GM21619 (cell line): ENCODE measurements at regions not wholly inside any gene's neighbourhood (a gene's known extent, or its start where the extent isn't known, plus 50 kb on each side); places are given as distances from the start of the nearest gene placed in this dataset.

Source experiments
- ATAC-seq: cut with Tn5 transposase; IDR thresholded peaks from one replicate; pipeline ENCODE4 v1.9.1; 2021; ENCODE audit not compliant: unreplicated experiment

DNA sequence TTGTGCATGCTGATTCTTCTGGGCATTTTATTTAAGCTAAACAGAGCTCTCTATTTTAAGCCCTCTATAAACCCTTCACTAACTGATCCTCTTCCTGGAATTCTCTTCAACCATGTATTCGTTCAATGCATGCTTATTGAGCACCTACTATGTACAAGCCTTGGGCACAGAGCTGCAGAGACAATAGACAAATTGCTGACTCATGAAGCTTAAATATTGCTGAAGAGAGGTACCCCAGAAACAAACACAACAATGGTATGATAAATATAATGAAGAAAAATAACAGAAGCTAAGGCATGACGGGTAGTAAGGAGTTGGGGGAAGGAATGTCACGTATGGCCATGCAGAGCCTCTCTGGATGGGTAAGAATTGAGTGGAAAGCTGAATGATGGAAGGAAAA is 222.2 kb downstream of the PPARGC1A start:
- no peak for ATAC-seq

DNA sequence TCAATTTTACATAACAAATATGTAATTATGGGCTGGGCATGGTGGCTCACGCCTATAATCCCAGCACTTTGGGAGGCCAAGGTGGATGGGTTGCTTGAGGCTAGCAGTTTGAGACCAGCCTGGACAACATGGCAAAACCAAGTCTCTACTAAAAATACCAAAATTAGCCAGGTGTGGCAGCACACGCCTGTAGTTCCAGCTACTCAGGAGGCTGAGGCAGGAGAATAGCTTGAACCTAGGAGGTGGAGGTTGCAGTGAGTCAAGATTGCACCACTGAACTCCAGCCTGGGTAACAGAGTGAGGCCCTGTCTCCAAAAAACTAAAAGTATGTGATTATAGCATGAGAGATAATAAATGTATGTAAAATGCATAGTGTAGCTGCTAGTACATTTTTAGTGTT is 229.0 kb downstream of the PPARGC1A start:
- ATAC-seq: no peak

DNA sequence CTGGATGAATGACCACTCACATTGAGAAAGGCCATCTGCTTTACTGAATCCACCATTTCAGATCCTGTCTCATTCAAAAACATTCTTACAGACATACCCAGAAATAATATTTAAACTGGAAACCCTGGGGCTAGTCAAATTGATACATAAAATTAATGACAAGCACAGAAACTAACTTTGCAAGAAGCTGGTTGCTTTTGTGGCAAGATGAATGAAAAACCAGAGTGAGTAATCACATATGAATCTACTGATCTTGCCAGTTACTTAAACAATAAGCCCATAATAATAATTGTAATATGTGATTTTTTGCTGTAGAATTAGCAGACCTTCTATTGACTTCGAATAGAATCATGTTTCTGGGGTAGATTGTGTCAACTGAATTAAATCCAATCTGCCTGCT is 235.1 kb downstream of the PPARGC1A start:
- ATAC-seq: no peak

DNA sequence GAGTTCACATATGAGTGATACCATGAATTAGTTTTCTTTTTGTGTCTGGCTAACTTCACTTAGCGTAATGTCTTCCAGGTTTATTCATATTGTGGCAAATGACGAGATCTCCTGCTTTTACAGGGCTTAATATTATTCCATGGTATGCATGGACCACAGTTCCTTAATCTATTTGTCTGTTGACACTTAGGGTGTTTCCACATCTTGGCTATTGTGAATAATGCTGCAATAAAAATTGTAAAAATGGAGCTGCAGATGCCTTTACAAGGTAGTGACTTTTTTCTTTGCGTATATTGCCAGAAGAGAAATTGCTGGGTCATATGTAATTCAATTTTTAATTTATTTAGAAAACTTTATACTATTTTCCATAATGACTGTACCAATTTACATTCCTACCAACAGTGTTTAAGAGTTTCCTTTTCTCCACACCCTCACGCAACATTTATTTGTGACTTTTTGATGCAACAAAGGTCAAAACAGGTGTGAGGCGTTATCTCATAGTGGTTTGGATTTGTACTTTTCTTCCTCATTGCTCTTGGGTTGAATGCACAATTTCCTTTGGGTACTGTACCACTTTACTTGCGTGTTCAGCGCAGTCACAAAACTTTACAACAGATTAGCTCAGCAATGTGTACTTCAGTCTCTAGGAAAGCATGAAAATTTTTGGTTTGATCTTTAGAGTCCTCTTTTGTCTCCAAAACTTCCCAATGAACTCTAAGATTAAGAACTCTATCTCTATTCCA is 240.8 kb downstream of the PPARGC1A start:
- no peak for ATAC-seq

DNA sequence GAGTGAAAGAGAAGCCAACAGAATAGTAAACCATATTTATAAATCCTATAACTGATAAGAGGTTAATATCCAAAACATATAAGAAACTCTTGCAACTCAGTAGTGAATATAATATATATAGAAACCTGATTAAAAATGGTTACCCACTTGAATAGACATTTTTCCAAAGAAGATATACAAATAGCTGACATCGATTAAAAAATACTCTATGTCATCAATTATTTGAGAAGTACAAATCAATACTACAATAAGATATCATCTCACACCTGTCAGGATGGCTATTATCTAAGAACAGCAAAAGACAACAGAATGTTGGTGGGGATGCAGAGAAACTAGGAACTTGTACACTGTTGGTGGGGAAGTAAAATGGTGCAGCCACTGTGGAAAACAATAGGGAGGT is 254.4 kb downstream of the PPARGC1A start:
- no peak for ATAC-seq

DNA sequence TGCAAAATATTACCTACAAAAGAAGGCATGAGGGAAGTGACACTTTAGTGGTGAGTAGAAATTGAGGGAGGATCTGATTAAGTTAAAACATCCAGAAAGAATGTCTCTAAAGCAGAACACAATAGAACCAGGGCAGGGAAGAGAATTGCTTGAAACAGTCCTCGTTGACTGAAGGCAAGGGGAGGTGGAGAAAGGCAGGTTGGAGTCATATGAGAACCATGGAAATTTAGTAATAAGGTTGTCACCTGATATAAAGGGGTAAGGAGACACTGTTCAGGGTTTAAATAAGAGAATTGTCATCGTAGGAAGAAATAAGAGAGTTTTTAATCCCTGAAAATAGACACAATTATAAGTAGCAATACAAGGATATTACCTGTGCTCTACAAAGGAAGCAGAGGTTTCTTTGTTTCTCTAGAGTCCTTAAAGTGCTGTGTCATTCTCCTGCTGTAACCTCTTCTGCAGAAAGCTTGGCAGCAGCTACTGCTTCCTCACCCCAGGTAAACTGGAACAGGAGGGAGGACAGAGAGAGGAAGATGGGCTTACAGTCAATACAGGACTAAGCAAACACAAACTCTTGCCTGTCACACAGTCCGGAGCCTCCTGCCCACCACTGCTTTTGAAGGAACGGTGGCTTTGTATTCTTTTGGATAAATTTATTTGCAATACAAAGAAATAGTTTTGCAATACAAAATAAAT is 258.4 kb downstream of the PPARGC1A start:
- no peak for ATAC-seq

DNA sequence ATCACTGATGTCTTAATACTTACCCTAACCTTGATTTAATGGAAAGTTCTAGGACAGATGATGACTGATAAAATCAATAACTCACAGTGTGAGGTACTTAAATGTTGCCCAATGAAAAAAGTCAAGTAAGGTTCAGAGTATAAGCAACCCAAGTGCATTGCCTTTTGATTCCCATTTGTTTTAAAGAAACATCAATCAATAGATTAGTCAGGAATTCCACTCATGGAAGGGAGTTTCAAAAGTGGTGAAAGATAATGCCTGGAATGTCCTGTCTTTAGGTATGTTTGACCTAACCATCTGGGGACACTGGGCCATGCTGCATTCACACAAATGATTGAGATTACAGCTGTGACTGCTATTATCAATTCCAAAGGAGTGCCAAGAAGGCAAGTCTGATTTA is 259.7 kb downstream of the PPARGC1A start:
- no peak for ATAC-seq

DNA sequence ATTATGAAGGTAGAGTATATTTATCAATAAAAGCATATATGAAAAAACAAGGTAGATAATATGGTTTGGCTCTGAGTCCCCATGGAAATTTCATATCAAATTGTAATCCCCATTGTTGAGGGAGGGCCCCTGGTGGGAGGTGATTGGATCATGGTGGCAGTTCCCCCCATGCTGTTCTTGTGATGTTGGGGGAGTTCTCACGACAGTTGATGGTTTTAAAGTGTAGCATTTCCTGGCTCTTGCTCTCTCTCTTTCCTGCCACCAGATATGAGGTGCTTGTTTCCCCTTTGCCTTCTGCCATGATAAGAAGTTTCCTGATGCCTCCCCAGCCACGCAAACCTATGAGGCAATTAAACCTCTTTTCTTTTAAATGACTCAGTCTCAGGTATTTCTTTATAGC is 260.4 kb downstream of the PPARGC1A start:
- ATAC-seq: no peak

DNA sequence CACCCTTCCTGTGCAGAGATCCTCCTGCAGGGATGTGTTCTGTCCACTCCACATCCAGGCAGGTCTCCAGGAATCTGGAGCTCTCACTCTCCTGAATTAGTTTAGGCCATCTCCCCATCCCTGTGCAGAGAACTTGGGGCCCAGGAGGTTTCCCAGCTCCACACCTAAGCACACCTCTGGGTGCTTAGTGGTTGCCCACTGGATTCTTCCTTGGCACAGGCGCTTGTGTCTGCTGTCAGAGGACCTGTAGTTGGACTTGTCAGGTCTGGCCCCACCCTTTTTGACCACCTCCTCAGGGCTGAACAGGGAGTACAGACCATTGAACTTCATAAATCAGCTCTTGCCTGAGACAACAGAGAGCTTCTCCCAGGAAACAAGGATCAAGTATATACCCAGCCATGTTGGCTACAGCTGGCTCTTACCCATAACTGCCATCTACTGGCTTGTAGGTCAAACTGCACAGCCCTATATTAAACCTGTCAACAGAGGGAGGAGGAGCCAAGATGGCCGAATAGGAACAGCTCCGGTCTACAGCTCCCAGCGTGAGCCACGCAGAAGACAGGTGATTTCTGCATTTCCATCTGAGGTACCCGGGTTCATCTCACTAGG is 275.5 kb downstream of the PPARGC1A start:
- ATAC-seq: no peak

DNA sequence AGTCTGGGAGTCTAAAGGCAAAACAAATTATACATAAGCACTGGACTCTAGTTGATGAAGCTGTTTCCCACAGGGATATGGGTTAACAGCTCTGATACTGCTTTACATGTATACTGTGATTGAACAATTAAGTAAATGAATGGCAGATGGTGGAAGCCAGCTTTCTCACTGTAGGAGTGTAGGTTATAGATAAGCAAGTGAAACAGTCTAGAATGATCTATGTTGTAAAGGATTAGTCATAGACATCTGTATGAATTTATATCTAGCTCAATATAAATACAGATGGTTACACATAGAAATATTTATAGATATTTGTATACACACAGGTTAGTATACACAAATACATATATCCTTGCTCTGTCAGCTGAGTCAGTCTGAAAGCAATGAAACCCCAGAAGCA is 276.1 kb downstream of the PPARGC1A start:
- ATAC-seq: no peak

DNA sequence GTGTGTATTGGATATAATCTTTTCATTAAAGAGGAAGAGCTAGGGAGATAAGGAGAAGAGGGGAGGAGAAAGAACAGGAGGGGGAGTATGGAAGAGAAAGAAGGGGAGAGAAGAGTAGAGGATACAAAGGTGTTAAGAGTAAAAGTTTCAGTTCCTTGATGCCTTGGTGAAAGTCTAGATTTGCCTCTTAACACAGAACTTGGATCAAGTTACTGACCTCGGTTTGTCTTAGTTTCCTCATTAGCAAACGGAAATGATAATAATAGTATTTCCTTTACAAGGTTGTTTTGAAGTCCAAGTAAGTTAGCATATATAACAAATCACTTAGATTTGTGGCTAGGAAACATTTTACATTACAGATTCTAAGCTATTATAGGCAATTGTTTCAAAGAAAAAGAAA is 287.1 kb downstream of the PPARGC1A start:
- no peak for ATAC-seq

DNA sequence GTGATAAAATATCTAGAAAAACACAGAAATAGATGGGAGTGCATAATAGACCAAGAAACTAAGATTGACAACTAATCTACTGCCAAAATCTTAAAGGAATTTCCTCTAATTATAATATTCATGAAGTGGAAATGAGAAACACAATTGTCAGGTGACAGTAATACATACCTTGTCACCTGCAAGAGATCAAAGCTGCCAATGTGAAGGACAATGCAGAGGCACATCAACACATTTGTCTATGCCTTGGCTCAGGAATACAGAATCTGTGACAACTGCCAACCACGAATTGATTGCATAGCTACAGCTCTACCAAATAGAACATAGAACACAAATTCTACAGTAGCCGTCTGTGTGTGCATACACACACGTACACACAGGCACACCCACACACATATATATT is 295.7 kb downstream of the PPARGC1A start:
- no peak for ATAC-seq

DNA sequence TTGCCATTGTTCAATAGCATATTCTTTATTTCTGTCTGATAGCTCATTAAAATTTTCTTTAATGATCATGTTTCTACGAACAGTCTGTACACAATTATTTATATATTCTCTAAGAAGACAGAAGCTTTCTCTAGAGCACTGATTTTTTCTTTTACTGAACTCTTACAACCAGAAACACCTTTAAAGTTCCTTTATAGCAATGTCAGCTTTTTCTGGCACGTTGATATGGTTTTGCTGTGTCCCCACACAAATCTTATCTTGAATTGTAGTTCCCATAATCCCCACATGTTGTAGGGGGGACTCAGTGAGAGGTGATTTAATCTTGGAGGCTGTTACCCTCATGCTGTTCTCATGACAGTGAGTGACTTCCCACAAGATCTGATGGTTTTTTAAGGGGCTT is 299.4 kb downstream of the PPARGC1A start:
- no peak for ATAC-seq

DNA sequence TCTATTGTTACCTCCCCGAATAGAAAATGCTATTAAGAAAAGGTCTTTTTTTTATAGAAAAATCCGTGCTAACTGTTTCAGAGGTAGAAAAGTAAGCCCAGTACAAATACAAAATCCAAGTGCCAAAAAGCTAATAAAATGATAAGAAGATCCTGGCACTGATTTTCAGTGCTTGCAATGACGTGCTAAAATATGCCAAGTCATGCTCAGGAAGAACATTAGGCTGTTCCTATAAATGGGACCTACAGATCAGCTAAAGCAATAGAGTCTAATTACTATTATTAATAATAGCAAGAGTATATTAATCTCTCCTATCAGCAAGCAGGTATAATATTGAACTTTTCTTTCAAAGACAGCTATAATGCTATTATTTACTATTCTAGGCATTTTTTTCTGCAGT is 305.8 kb downstream of the PPARGC1A start:
- ATAC-seq: no peak

DNA sequence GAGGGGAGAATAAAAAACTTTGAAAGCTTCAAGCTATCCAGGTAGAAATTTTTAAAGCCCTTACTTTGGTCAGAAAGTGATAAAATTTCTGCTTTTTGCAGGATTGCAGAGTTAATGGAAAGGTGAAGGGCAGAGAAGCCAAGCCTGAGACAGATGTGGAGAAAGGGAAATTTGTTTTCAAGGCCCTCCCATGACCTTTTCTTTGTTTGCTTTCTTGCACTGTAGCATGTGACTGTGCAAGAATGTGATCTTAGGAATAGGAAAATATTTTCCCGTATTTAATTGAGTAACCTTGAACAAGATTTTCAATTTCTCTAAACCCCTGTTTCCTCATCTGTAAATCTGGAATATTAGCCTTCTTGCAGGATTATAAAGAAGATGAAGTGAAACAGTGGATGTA is 307.2 kb downstream of the PPARGC1A start:
- no peak for ATAC-seq

DNA sequence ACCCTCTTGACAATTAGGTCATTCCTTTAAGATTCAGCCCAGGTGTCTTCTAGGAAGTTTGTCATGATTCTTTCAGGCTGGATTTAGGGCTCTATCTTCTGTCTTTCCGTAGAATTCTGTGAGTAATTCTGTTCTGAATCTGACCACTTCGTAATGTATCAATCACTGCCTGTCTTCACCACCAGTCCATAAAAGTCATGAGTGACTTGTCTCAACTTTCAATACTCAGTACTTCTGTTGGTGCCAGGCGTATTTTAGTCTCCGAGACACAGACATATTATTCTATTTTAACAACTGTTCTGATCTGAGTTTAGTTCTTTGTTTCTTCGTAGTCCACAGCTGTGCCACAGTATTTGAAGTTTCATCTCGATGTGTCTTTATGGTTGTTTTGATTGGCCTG is 310.7 kb downstream of the PPARGC1A start:
- ATAC-seq: no peak

DNA sequence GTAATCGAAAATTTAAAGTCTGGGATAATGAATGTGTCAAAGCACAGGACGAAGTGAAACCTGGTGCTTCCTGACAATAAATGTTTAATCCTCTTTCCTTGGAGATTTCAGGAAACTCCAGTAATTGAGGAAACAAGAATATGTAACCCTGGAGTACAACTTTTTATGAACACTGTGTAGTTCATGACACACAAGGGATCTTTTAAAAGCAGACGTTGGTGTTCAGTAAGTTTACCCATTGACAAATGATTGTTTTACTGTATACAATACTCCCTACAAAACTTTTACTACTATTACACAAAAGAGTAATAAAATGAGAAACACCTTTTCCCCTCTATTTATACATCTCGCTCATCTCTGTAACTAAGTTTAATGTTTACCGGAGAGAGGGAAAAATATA is 312.4 kb downstream of the PPARGC1A start:
- ATAC-seq: no peak

DNA sequence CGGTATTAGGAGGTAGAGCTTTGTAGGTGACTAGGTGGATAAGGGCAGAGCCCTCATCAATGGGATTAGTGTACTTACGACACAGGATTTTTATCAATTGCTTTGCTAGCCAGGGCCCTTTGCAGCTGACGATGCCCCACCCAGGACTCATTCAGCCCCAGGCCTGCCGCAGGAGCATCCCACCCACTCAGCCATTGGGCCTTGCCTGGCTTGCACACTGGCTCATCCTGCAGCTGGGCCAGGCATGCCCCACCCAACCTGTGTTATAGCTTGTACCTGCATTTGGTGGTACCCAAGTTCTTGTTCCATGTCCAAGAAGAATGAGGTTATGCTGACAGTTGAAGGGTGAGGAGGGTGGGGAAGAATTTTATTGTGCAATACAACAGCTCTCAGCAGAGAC is 317.5 kb downstream of the PPARGC1A start:
- no peak for ATAC-seq

DNA sequence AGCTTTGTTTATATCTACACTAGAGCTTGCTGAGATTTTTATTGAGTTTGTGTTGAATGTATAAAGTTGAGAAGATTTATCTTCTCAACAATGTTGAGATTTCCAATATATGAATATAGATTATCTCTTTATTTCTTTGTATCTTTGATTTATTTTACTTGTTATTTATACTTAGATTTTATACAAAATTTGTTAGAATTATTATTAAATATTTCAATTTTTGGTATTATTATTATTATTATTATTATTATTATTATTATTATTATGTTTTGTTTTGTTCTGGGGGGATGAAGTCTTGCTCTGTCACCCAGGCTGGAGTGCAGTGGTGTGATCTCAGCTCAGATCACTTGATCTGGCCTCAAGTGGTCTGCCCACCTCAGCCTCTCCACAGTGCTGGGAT is 322.5 kb downstream of the PPARGC1A start:
- ATAC-seq: no peak

DNA sequence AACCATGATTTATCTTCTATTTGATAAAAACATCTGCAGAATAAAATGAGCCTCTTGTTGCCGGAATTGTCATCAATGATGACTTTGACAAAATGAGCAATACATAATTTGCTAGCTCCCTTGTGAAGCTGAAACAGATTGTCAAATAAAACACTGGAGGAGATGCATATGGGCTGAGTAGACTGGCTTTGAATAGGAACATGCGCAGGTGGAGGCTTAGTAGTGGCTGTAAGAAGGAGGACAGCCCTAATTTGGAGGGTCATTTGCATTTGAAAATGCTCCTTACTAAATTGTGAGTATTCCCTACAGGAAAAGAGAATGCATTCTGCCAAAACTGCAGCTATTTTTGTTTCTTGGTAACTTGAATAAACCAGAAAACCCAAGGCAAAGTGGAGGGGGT is 329.1 kb downstream of the PPARGC1A start:
- ATAC-seq: no peak

DNA sequence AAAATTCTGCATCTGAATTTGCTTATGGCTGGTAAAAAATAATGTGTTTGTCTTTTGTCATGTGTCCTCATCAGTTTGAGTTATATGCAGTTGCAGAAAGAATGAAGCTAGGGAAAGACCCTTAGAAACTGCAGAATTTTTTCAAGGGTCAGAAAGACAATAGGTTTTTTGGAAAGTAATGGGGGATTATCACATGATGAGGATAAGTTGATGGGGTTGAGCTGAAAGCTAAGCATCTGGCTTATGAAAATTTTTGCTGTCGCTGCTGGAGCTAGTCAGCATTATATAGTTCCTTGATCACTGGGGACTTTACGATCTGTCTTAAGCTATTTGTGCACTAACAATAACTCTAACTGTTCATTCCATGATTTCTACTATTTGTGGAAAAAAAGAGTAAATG is 331.7 kb downstream of the PPARGC1A start:
- ATAC-seq: no peak

DNA sequence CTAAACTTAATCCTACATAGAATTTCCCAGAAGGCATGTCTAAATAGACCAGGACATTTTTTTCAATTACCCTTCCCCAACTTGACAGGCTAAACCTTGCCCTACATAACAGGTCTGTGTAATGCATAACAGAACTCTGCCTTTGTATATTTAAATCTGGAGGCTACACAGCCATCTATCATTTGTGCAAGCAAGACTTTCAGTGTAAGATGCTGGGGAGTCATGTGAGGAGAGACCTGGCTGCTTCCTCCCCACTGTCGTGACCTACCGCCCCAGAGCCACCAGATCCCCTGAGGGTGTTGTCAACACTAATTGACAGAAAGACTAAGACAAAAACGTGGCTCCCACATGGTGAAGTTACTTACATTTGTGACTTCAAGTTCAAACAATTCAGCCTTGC is 342.2 kb downstream of the PPARGC1A start:
- ATAC-seq: no peak
